HG03378 (cell line): ENCODE measurements at regions not wholly inside any gene's neighbourhood (a gene's known extent, or its start where the extent isn't known, plus 50 kb on each side); places are given as distances from the start of the nearest gene placed in this dataset.
"Not testable (repeated sequence)": the region's sequence is repeated elsewhere in the genome, so short reads cannot be mapped to it uniquely, and the experiment has no call there.

Experiments used
- ATAC-seq: cut with Tn5 transposase; IDR thresholded peaks from one replicate; pipeline ENCODE4 v1.9.1; 2021; ENCODE audit warnings: mild to moderate bottlenecking, moderate library complexity; ENCODE audit not compliant: unreplicated experiment

DNA sequence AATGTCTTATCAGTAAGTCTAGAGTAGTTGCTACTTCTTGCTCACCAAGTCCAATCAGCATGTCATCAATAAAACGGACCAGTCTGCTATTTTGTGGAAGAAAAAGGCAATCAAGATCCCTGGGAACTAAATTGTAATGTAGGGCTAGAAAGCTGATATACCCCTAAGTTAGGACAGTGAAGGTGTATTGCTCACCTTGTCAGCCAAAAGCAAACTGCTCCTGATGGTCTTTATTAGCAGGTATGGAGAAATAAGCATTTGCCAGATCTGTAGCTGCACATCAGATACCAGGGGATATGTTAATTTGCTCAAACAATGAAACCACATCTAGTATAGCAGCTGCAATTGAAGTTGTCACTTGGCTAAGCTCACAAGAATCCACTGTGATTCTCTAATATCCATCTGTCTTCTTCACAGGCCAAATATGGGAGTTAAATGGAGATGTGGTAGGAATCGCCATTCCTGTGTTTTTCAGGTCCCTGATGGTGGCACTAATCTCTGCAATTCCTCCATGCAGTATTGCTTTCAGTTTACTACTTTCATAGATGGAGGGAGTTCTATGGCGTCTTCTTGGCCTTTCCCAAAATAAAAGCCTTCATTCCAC, 75.0 kb downstream of the TMEM237 start:
- ATAC-seq: no peak

DNA sequence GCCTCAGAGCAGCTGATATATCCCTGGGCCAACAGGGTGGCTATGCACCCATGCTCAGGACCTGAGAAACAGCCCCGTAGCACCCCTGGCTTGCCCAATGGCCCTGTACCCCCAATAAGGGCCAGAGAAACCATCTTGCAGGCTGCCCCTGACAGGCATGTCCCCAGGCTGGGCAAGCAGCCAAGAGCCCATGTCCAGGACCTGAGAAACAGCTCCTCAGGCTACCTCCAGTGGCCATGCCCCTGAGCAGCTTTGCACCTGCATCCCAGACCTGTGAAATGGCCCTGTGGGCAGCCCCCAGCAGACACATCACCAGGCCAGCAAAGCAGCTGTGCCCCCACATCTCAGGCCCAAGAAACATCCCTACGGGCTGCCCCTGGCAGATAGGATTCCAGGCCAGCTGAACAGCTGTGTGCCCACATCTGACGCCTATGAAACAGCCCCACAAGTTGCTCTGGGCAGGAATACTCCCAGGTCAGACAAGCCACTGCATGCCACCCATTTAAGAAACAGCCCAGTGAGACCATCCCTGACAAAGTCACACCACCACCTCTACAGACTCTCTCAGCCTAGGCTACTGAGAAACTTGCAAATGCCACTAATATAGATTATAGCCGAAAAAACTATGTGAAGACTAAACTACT, 84.1 kb downstream of the TMEM237 start:
- ATAC-seq: no peak

DNA sequence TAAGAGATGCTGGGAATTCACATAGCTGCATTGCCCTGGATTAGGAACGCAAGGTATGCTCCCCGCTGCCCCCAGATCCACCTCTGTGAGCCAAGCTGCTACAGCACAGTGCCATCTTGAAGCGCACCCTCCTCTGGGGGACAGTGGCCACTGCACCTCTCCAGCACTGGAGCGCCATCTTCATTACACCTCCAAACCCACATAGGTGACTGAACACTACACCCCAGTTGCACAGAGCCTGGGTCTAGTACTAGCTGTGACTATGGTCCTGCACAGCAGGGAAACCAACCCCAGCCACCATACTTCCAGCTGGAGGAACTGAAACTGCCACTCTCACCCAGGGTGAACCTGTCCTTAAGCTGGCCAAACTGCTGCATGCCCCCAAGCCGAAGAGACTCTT, 84.6 kb downstream of the TMEM237 start:
- no peak for ATAC-seq

DNA sequence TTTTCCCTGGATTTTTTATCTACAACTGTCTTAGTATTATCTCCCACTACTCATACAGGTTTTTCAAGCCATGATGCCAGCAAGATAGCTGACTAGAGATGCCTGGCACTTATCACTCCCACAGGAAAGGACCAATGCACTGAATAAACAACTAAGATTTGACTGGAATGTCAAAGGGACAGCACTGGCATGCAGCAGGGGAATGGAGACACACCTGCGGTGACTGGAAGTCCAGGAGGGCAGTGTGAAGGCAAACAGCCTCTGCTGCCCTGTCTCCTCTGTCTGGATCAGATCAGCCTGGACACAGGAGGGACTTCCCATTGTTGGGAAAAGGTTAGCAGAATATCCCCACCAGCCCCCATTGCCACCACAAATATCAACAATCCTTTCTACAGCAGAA, 85.1 kb downstream of the TMEM237 start:
- ATAC-seq: no peak

DNA sequence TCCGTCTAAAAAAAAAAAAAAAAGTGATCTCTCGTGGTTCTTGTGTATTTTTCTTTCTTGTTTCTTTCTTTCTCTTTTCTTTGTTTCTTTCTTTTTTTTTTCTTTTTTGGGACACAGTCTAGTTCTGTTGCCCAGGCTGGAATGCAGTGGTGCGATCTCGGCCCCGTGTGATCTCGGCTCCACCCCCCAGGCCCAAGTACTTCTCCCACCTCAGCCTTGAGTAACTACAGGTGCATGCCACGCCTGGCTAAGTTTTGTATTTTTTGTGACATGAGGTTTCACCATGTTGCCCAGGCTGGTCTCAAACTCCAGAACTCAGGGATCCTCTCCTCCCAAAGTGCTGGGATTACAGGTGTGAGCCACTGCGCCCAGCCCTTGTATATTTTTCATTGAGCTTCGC, 91.4 kb downstream of the TMEM237 start:
- ATAC-seq: no peak

DNA sequence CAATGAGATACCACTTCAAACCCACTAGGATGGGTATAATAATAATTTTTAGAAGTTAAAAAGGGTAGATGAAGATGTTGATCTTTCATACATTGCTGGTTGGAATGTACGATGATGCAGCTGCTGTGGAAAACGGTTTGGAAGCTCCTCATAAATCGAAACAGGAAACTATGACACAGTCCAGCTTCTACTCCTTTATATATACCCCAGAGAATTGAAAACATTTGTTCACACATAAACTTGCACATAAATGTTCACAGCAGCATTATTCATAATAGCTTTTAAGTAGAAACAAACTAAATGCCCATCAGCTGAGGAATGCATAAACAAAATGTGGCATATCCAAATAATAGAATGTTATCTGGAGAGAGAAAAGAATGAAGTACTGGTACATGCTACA, 95.0 kb downstream of the STRADB start:
- ATAC-seq: no peak

DNA sequence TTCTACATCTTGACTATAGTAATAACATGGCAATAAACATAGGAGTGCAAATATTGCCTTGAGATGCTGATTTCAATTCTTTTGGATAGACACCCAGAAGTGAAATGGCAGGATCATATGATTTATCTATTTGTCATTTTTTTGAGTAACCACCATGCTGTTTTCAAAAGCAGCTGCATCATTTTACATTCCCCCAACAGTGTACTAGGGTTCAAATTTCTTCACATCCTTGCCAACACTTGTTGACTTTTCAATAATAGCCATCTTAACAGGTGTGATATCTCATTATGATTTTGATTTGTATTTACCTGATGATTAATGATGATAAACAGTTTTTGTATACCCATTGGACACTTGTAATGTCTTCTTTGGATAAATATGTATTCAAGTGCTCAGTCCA, 90.8 kb downstream of the STRADB start:
- no peak for ATAC-seq

DNA sequence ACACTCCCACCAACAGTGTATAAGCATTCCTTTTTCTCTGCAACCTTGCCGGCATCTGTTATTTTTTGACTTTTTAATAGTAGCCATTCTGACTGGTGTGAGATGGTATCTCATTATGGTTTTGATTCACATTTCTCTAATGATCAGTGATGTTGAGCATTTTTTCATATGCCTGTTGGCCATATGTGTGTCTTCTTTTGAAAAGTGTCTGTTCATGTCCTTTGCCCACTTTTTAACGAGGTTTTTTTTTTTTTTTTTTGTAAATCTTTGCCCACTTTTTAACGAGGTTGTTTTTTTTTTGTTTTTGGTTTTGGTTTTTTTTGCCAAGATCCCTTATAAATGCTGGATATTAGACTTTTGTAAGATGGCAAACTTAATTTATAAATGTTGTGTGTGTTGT, 87.7 kb downstream of the STRADB start:
- not testable (repeated sequence) for ATAC-seq

DNA sequence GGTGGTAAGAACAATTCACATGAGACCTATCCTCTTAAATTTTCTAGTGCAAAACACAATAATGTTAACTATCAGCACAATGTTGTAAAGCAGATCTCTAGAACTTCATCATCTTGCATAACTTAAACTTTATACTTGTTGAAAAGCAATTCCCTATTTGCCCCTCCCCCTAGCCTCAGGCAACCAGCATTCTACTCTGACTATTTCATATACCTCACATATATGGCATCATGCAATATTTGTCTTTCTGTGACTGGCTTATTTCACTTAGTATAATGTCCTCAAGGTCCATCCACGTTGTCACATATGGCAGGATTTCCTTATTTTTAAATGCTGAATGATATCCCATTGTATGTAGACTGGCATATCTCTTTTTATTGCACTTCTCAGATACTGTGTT, 86.5 kb downstream of the STRADB start:
- ATAC-seq: no peak

DNA sequence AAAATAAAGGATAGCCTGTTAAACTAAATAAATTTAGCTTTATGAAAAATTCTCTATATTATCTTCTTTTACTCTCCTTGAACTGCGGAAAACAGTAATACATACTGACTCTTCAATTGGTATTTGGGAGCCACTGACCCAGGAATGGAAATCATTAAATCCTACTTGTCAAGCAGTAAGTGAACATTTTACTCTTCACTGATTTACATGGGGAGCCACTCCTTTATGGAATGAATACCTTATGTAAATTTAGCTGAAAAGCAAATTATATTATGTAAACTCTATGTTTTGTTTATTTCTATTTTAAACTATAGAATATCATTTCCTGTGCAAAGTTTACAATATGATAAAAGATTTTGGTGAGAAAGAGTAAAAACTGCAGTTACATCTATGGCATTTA, 85.2 kb downstream of the STRADB start:
- ATAC-seq: no peak

DNA sequence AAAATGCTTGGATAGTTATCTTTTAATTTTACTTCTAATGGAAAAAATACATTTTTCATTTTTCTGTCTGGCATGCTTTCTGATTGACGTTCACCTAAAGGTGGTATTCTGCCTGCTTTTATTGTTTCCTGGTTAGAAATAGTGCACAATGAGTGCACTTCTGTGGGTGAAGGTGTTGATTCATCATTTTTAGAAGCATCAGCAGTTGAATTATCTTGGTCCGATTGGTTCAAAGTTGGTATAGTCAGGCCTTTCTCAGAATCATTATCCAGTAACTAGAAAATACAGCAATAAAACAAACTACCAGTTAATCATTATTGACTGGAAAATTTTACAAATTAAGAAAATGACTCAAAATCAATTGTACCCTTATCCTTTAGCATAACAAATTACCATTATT, 84.5 kb downstream of the STRADB start:
- ATAC-seq: no peak

DNA sequence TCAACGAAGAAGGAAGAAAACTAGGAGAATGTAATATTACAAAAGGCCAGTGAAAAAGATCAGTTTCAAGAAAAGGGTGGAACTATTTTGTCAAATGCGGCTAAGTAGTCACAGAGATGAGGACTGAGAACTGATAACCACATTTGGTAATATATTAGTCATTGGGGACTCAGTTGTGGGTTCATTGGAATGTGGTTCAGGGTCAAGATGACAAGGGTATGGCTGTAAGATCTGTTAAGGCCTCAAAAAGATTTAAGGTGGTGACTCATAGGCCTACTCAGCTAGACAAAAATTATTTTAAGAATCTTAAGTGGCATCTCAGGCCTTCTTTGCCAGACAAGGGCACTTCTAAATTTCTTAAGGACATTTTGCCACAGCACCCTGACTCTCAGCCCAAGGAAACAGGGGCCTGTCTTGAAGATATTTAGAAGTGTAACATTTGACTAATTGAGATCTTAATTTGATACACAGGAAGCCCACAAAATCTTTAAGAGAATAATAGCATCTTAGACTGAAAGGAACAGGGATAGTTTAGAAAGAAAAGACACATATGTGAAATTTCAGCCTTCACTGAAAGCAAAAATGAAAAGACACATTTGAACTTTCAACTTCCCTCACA, 81.3 kb downstream of the STRADB start:
- ATAC-seq: peak; percentile 99
